ENCODE measurements at regions not wholly inside any gene's neighbourhood (a gene's known extent, or its start where the extent isn't known, plus 50 kb on each side); places are given as distances from the start of the nearest gene placed in this dataset.

DNA sequence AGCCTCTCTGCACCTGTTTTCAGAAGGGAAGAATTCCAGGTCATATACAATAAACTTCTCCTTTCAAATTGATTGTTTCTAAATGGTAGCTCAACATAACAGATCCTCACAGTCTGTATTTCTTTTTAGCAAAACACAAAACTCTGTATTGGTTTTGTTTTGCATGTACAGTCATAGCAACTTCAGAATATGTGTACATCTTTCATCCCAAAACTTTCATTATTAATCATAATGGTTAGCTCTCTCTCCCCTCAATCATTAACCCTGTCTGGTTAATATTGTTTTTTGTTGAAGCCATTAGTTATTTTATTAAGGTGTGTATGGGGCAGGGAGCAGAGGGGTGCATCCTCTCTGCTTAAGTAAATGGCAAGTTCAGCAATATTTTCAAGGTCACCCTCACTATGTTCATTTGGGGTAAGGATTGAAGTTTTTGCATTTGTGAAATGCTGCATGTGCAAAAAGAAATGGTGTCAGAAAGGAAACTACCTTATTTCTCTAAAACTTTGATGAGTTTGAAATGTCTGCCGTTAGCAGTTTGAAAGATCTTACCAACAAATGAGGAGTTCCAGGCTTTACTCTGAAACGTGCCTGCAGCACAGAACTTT is 136.8 kb upstream of the BTBD3 start:
- no peak overlapping the region for H3K4me3 ChIP-seq (ENCODE audit: low read length)
- DNase-seq (ENCODE audit: low read depth), result no peak
- TF ChIP-seq CTCF (IDR thresholded peaks at IDR 0.05; ENCODE audit: insufficient read depth, low read depth, low read length, missing control alignments), result no peak

DNA sequence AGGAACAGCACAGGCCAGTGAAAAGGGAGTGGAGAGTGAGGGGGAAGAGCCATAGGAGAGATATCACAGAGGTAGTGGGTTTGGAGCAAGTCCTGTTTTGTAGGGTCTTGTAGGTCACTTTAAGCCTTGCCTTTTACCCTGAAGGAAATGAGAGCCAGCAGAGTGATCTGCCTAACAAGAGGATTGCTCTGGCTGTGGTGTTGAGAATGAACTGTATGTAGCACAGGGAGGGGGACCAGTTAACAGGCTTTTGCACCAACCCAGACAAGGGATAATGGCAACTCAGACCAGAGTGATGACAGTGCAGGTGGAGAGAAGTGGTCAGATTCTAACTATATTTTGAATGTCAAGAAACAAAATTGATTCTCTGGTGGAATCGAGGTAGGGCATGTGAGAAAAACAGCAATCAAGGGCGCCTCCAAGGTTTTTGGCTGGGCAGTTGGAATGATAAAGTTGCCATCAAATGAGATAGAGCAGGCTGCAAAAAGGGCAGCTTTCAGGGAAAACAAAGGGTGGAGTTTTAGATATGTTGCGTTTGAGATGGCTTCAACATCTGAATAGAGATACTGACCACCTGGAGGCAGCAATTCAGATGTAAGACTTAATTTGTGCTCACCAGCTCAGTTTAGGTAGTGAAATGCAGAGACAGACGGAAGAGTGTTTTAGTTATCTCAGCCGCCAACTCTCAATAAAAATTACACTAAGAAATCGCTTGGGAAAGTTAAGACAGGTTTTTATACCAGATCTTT is 134.4 kb upstream of the BTBD3 start:
- no peak for DNase-seq (ENCODE audit: low read depth)
- no peak for TF ChIP-seq CTCF (IDR thresholded peaks at IDR 0.05; ENCODE audit: insufficient read depth, low read depth, low read length, missing control alignments)
- no peak overlapping the region for H3K4me3 ChIP-seq (ENCODE audit: low read length)

DNA sequence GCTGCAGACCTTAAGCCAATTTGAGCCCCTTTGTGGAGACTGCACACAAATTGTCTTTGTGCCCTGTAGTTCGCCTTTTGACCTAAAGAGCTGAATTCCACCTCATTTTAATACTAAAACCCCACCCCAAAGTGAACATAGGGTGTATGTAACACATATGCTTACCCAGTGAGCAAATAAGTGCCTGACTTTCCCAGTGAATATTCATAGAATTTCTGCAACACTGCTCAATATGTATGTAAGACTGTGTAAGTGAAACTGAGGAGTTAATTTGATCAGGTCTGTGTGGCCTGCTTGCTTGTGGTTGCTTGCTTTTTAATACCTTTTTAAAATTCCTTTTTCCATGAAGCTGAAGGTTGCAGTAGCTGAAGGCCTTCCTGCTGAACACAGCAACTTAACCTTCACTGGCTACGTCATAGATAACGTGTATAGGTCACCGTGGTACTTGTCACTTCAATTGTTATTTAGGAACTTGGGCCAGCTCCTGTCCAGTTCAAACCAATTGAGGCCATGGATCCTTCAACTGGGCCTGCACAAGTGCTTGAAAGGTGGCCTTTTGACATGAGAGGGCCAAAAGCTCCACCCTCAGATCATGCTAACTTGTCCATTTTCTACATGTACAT is 131.7 kb upstream of the BTBD3 start:
- no peak for TF ChIP-seq CTCF (IDR thresholded peaks at IDR 0.05; ENCODE audit: insufficient read depth, low read depth, low read length, missing control alignments)
- H3K4me3 ChIP-seq (ENCODE audit: low read length), result no peak overlapping the region
- DNase-seq (ENCODE audit: low read depth), result no peak

DNA sequence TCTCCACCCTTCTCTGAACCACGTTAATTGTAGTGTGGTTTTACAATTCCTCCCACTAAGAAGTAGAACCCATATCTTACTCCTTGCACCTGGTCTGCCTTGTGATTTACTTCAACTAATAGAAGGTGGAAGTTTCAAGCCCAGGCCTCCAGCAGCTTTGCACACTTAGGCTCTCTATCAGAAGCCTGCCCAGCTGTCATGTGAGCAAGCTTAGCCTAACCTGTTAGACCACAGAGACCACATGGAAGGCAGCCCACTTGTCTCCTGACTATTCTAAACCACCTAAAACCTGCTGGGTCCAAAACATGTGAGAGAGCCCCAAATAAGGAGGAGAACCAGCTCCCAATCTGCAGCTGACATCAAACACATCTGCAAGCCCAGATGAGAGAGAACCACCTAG is 127.6 kb upstream of the BTBD3 start:
- no peak for TF ChIP-seq CTCF (IDR thresholded peaks at IDR 0.05; ENCODE audit: insufficient read depth, low read depth, low read length, missing control alignments)
- no peak for DNase-seq (ENCODE audit: low read depth)
- no peak overlapping the region for H3K4me3 ChIP-seq (ENCODE audit: low read length)

GRCh38 chr20:11791316-11791715 is 126.4 kb upstream of the BTBD3 start:
- TF ChIP-seq CTCF (IDR thresholded peaks at IDR 0.05; ENCODE audit: insufficient read depth, low read depth, low read length, missing control alignments), result no peak
- no peak overlapping the region for H3K4me3 ChIP-seq (ENCODE audit: low read length)
- no peak for DNase-seq (ENCODE audit: low read depth)

- DNase-seq (ENCODE audit: low read depth), result peak; percentile 4
- no peak overlapping the region for H3K4me3 ChIP-seq (ENCODE audit: low read length)
- no peak for TF ChIP-seq CTCF (IDR thresholded peaks at IDR 0.05; ENCODE audit: insufficient read depth, low read depth, low read length, missing control alignments)
Measured at GRCh38 chr20:11791835-11792567, 125.7 kb upstream of the BTBD3 start.

Measured in epithelial cell of esophagus (primary cell).